Activated naive CD4-positive, alpha-beta T cell treated with anti-CD3 and anti-CD28 coated beads, Interleukin-2, amount 50 U/mL, for 72 hours (primary cell): ENCODE measurements at regions not wholly inside any gene's neighbourhood (a gene's known extent, or its start where the extent isn't known, plus 50 kb on each side); places are given as distances from the start of the nearest gene placed in this dataset.

Experiments used
- ATAC-seq, 2 donors: fragments of 150-1000 bp; cut with Tn5 transposase; 2 replicates each; pipeline ENCODE4 v1.10.0; 2021; ENCODE audit warnings: mild to moderate bottlenecking in 2 of 2, moderate library complexity in 2 of 2
- DNase-seq, 2 donors: peaks; one replicate each; pipeline ENCODE4 v3.0.0; 2021 to 2022; ENCODE audit warnings: low spot score in 2 of 2
- H3K27ac Mint-ChIP-seq, 2 donors: one replicate each; pipeline ENCODE4 v1.8.0; 2022; ENCODE audit warnings: mild to moderate bottlenecking in 2 of 2, mixed read lengths in 2 of 2
- H3K36me3 Mint-ChIP-seq, 2 donors: one replicate each; pipeline ENCODE4 v1.8.0; 2022; ENCODE audit warnings: mixed read lengths in 2 of 2
- H3K9me3 Mint-ChIP-seq, 2 donors: one replicate each; pipeline ENCODE4 v1.8.0; 2022; ENCODE audit warnings: mixed read lengths in 2 of 2

- DNase-seq (no peak), ATAC-seq (no peak)
- no peaks in the 10 kb centered on the region for H3K36me3 Mint-ChIP-seq
These were observed 540.0 kb upstream of the ZEB2 start for GRCh38 chr2:145059914-145060313.

GRCh38 chr2:145059343-145059742 lies 539.4 kb upstream of the ZEB2 start:
- Mint-ChIP-seq H3K36me3 (no peaks in the 10 kb centered on the region), H3K27ac (no peak overlapping the region), H3K9me3 (peaks cover 5 to 8% of the 10 kb centered on the region in 2 donors)
- ATAC-seq: no peak
- DNase-seq: no peak

More at GRCh38 chr2:145059914-145060313, 540.0 kb upstream of the ZEB2 start:
- Mint-ChIP-seq H3K27ac (no peak overlapping the region), H3K9me3 (peaks cover 5 to 8% of the 10 kb centered on the region in 2 donors)

GRCh38 chr2:145058457-145058856 lies 538.5 kb upstream of the ZEB2 start:
- peaks cover 5% of the 10 kb centered on the region in 2 donors for H3K9me3 Mint-ChIP-seq
- no peaks in the 10 kb centered on the region for H3K36me3 Mint-ChIP-seq
- ATAC-seq (no peak), DNase-seq (no peak)
- no peak overlapping the region for H3K27ac Mint-ChIP-seq

- ATAC-seq (no peak), DNase-seq (no peak)
- no peaks in the 10 kb centered on the region for H3K36me3 Mint-ChIP-seq
- no peak overlapping the region for H3K27ac Mint-ChIP-seq
- H3K9me3 Mint-ChIP-seq: no peaks in the 10 kb centered on the region
These were observed 535.7 kb upstream of the ZEB2 start for GRCh38 chr2:145055651-145056050.

- peaks cover 0 to 3% of the 10 kb centered on the region in 2 donors for H3K9me3 Mint-ChIP-seq
- ATAC-seq (no peak), DNase-seq (no peak)
These were observed 530.2 kb upstream of the ZEB2 start for GRCh38 chr2:145050134-145050533.

GRCh38 chr2:145049475-145049874 lies 529.6 kb upstream of the ZEB2 start:
- no peak for ATAC-seq
- H3K36me3 Mint-ChIP-seq: no peaks in the 10 kb centered on the region
- H3K27ac Mint-ChIP-seq: no peak overlapping the region
- H3K9me3 Mint-ChIP-seq: peaks cover 0 to 3% of the 10 kb centered on the region in 2 donors
- no peak for DNase-seq

More at GRCh38 chr2:145050134-145050533, 530.2 kb upstream of the ZEB2 start:
- H3K27ac Mint-ChIP-seq: no peak overlapping the region
- H3K36me3 Mint-ChIP-seq: no peaks in the 10 kb centered on the region

GRCh38 chr2:145047554-145047953 lies 527.6 kb upstream of the ZEB2 start:
- DNase-seq (no peak), ATAC-seq (no peak)
- no peaks in the 10 kb centered on the region for H3K36me3 Mint-ChIP-seq
- H3K9me3 Mint-ChIP-seq: peaks cover 0 to 3% of the 10 kb centered on the region in 2 donors
- no peak overlapping the region for H3K27ac Mint-ChIP-seq

GRCh38 chr2:145044491-145044890 lies 524.6 kb upstream of the ZEB2 start:
- Mint-ChIP-seq H3K9me3 (peaks cover 0 to 9% of the 10 kb centered on the region in 2 donors), H3K27ac (no peak overlapping the region), H3K36me3 (no peaks in the 10 kb centered on the region)
- DNase-seq: no peak
- ATAC-seq: no peak

- H3K36me3 Mint-ChIP-seq: no peaks in the 10 kb centered on the region
- H3K27ac Mint-ChIP-seq: no peak overlapping the region
- ATAC-seq: no peak
- DNase-seq: no peak
- peaks cover 0 to 9% of the 10 kb centered on the region in 2 donors for H3K9me3 Mint-ChIP-seq
These were observed 523.5 kb upstream of the ZEB2 start for GRCh38 chr2:145043399-145043834.

GRCh38 chr2:145041706-145042105 lies 521.8 kb upstream of the ZEB2 start:
- ATAC-seq: no peak

GRCh38 chr2:145040433-145040832 lies 520.5 kb upstream of the ZEB2 start:
- Mint-ChIP-seq H3K36me3 (no peaks in the 10 kb centered on the region), H3K9me3 (peaks cover 0 to 9% of the 10 kb centered on the region in 2 donors), H3K27ac (no peak overlapping the region)
- no peak for ATAC-seq
- no peak for DNase-seq

More at GRCh38 chr2:145041706-145042105, 521.8 kb upstream of the ZEB2 start:
- Mint-ChIP-seq H3K36me3 (no peaks in the 10 kb centered on the region), H3K27ac (no peak overlapping the region), H3K9me3 (peaks cover 0 to 9% of the 10 kb centered on the region in 2 donors)
- DNase-seq: no peak

GRCh38 chr2:145038041-145038525 lies 518.2 kb upstream of the ZEB2 start:
- no peak overlapping the region for H3K27ac Mint-ChIP-seq
- DNase-seq: no peak
- H3K36me3 Mint-ChIP-seq: no peaks in the 10 kb centered on the region
- H3K9me3 Mint-ChIP-seq: peaks cover 0 to 6% of the 10 kb centered on the region in 2 donors
- no peak for ATAC-seq

- Mint-ChIP-seq H3K27ac (no peak overlapping the region), H3K9me3 (no peaks in the 10 kb centered on the region), H3K36me3 (no peaks in the 10 kb centered on the region)
- DNase-seq (no peak), ATAC-seq (no peak)
These were observed 516.6 kb upstream of the ZEB2 start for GRCh38 chr2:145036421-145037011.

- no peaks in the 10 kb centered on the region for H3K9me3 Mint-ChIP-seq
- ATAC-seq (no peak), DNase-seq (no peak)
- no peaks in the 10 kb centered on the region for H3K36me3 Mint-ChIP-seq
- H3K27ac Mint-ChIP-seq: no peak overlapping the region
These were observed 514.6 kb upstream of the ZEB2 start for GRCh38 chr2:145034511-145034910.

- H3K36me3 Mint-ChIP-seq: no peaks in the 10 kb centered on the region
- DNase-seq (no peak), ATAC-seq (no peak)
- H3K9me3 Mint-ChIP-seq: no peaks in the 10 kb centered on the region
- no peak overlapping the region for H3K27ac Mint-ChIP-seq
These were observed 513.5 kb upstream of the ZEB2 start for GRCh38 chr2:145033438-145033837.

- DNase-seq (no peak), ATAC-seq (no peak)
- no peak overlapping the region for H3K27ac Mint-ChIP-seq
- H3K36me3 Mint-ChIP-seq: no peaks in the 10 kb centered on the region
- no peaks in the 10 kb centered on the region for H3K9me3 Mint-ChIP-seq
These were observed 512.9 kb upstream of the ZEB2 start for GRCh38 chr2:145032791-145033190.

GRCh38 chr2:145029873-145030272 lies 510.0 kb upstream of the ZEB2 start:
- Mint-ChIP-seq H3K27ac (no peak overlapping the region), H3K9me3 (no peaks in the 10 kb centered on the region), H3K36me3 (no peaks in the 10 kb centered on the region)
- DNase-seq (no peak), ATAC-seq (no peak)

- no peaks in the 10 kb centered on the region for H3K36me3 Mint-ChIP-seq
- H3K9me3 Mint-ChIP-seq: no peaks in the 10 kb centered on the region
- H3K27ac Mint-ChIP-seq: no peak overlapping the region
- ATAC-seq (no peak), DNase-seq (no peak)
These were observed 509.2 kb upstream of the ZEB2 start for GRCh38 chr2:145029081-145029480.
